AG08396 (cell line): ENCODE measurements at regions not wholly inside any gene's neighbourhood (a gene's known extent, or its start where the extent isn't known, plus 50 kb on each side); places are given as distances from the start of the nearest gene placed in this dataset.

Experiments
- DNase-seq: peaks from one replicate; pipeline ENCODE4 v3.0.0; 2012; ENCODE audit warnings: low spot score, mixed read lengths

GRCh38 chr18:37672932-37673595 lies 107.5 kb upstream of the CELF4 start:
- no peak for DNase-seq

- no peak for DNase-seq
Measured at GRCh38 chr18:37672001-37672400, 106.4 kb upstream of the CELF4 start.

GRCh38 chr18:37671530-37671929 lies 105.9 kb upstream of the CELF4 start:
- DNase-seq, result no peak

- no peak for DNase-seq
Measured at GRCh38 chr18:37671119-37671518, 105.5 kb upstream of the CELF4 start.

- DNase-seq, result no peak
Measured at GRCh38 chr18:37669991-37670534, 104.5 kb upstream of the CELF4 start.

- no peak for DNase-seq
Measured at GRCh38 chr18:37668971-37669747, 103.6 kb upstream of the CELF4 start.

- DNase-seq, result no peak
Measured at GRCh38 chr18:37667836-37668235, 102.2 kb upstream of the CELF4 start.

GRCh38 chr18:37666991-37667390 lies 101.4 kb upstream of the CELF4 start:
- DNase-seq, result no peak

- DNase-seq, result no peak
Measured at GRCh38 chr18:37666451-37666850, 100.9 kb upstream of the CELF4 start.

GRCh38 chr18:37665346-37665745 lies 99.7 kb upstream of the CELF4 start:
- DNase-seq, result no peak

- DNase-seq, result no peak
Measured at GRCh38 chr18:37663446-37663845, 97.8 kb upstream of the CELF4 start.

- no peak for DNase-seq
Measured at GRCh38 chr18:37662546-37663339, 97.1 kb upstream of the CELF4 start.

- no peak for DNase-seq
Measured at GRCh38 chr18:37662099-37662498, 96.5 kb upstream of the CELF4 start.

GRCh38 chr18:37661478-37661877 lies 95.9 kb upstream of the CELF4 start:
- no peak for DNase-seq

- DNase-seq, result no peak
Measured at GRCh38 chr18:37661061-37661460, 95.5 kb upstream of the CELF4 start.

- DNase-seq, result no peak
Measured at GRCh38 chr18:37660658-37661057, 95.1 kb upstream of the CELF4 start.

GRCh38 chr18:37659906-37660305 lies 94.3 kb upstream of the CELF4 start:
- DNase-seq, result no peak

GRCh38 chr18:37658894-37659293 lies 93.3 kb upstream of the CELF4 start:
- no peak for DNase-seq

GRCh38 chr18:37657493-37657892 lies 91.9 kb upstream of the CELF4 start:
- DNase-seq, result no peak

- DNase-seq, result no peak
Measured at GRCh38 chr18:37654731-37655369, 89.3 kb upstream of the CELF4 start.

GRCh38 chr18:37654034-37654433 lies 88.4 kb upstream of the CELF4 start:
- no peak for DNase-seq

- DNase-seq, result no peak
Measured at GRCh38 chr18:37653618-37654017, 88.0 kb upstream of the CELF4 start.
